GM21717 (cell line): ENCODE measurements at regions not wholly inside any gene's neighbourhood (a gene's known extent, or its start where the extent isn't known, plus 50 kb on each side); places are given as distances from the start of the nearest gene placed in this dataset.
A peak's percentile ranks its signal among the peaks of the same experiment; 100 is the strongest.

Experiments
- ATAC-seq: cut with Tn5 transposase; IDR thresholded peaks from one replicate; pipeline ENCODE4 v1.9.1; 2021; ENCODE audit warnings: mild to moderate bottlenecking, moderate library complexity; ENCODE audit not compliant: unreplicated experiment

DNA sequence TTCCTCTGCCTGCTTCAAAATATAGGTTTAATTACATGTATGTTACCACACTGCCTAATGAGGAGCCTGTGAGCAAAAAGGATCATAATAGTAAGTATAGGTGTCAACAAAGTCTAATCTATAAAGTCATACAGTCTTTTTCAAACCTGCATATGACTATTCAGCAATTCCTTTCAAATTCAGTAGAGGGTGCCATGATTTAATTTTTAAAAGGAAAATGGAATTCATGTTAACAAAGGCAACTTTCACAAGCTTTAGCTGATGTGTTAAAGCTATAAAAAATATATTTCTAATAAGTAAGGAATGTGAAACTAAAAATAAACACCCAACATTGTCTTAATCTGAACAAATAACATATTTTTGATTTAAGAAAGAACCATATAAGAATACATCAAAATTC, 52.1 kb downstream of the MPP7 start:
- no peak for ATAC-seq

DNA sequence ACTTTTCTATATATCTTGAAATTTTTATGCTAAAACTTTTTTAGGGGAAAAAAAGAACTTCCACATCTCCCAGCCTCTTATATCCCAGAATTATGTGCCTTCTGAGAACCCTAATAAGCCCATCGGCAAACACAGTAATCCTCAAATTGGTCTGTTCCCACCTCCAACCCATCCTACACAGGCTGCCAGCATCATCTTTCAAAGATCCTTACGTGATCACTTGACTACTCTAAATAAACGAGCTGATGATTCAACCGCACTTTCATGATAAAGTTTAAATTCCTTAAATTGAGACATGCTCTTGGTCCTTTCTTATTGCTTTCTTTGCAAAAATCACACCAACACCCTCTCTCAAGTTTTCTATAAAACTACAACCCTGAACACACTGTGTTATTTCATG, 52.5 kb downstream of the MPP7 start:
- no peak for ATAC-seq

DNA sequence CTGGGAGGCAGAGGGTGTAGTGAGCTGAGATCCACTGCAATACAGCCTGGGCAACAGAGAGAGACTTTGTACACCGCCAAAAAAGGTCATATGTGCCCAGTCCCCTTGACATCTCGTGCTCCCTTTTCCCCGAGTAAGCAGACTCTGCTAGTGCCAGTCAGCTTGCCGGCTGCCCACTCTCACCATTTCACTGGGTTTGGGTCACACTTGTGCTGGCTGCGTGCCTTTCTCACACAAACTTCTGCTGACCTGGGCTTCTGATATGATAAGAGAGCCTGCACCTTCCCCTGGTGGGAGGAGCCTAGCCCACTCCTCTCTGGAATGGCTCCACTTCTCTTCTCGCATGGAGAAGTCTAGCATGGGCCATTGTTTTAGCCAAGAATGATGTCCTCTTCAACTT, 53.4 kb downstream of the MPP7 start:
- ATAC-seq: no peak

DNA sequence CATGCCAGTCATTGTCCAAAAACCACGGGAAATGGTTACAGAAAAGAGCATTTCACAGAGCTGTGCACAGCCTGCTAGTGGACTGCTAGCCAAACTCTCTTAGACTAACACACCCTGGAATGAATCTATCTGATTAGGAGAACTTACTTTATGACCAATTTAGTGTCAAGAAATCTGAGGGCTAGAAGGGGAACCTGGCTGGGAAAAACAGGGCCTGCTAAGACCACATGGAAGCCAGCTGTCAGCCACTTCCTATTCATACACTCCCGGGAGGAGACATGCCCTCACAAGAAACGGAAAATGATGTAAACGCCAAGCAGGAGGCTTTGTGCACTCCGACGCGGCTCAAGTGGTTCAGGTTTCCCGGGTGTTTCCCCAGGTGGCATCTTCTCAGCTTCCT, 54.8 kb downstream of the MPP7 start:
- no peak for ATAC-seq

DNA sequence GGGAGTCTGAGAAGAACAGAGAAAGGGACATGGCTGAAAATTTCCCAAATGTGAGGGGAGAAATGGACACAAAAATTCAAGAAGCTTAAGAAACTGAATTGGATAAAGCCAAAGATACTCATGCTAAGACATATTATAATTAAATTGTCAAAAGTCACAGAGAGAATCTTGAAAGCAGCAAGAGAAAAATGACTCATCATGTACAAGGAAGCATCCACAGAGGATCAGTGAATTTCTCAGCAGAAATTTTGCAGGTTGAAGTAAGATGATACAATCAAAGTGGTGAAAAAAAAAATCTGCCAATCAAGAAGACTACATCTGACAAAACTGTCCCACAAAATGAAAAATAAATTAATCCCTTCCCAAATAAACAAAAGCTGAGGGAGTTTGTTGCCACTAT, 56.8 kb downstream of the MPP7 start:
- ATAC-seq: no peak

DNA sequence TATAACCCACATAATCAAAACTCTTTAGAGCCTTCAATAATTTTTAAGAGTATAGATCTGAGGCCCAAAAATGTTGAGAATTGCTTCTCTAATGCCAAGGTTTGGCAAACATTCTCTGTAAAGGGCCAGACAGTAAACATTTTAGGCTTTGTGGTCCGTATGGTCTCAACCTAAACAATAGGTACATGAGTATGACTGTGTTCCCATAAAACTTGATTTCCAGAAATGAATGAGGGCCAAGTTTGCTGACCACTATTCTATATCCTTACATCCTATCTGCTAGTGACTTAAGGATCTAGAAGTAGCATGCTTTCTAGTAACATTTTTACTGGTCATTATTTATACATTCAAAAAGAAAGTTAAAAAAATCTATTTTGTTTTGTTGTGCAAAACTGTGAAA, 58.9 kb downstream of the MPP7 start:
- no peak for ATAC-seq

DNA sequence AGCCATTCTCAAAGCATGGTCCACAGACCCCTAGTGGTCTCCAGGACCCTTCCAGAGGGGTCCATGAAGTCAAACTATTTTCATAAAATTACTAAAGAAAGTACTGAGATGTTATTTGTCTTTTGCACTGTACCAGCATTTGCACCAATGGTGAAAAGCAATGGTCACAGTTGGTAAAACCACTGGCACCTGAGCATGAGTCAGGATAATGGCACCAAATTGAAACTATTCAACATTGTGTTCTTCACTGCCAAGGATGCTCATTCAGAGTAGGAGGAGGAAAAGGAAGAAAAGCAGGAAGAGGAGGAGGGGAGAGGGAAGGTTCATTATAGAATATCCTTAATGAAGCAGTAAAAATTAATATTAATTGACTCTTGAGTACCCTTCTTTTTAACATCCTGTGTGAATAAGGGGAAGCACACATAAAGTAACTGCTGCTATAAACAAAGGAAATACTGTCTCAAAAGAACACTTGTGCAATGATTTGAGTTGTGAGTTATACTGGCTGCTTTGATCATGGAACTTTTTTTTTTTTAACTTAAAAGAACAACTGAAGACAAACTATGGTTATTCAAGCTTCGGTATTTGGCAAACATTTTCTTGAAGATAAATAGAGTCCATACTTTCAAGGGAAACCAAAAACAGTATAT, 60.2 kb downstream of the MPP7 start:
- ATAC-seq: no peak

DNA sequence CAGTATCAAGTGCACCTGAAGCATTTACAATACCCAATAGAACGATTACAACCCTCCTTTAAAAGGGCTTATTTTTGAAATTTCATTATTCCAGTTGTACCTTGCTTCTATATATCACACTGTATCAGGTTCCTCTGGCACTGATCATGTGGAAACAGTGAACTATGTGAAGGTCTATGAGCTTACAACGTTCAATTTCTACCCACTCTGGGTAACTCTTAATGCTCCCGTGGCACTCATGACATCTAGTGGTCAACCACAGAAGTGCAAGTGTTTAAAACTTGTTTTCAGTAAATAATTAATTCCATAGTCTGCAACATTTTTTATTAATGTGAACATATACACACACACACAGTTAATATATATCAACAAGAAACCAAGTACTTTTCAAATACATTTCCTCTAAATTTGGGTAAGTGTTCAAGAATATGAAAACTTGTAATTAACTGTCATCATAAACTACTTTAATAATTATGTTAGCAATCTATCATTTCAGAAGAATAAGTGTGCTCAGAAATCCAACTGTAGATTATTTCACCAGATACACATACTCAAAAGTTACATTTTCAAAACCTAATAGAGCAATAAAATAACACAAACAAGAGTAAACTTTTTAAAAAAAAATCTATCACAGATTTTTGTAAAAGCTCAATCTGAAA, 61.0 kb downstream of the MPP7 start:
- peak; percentile 59 for ATAC-seq

DNA sequence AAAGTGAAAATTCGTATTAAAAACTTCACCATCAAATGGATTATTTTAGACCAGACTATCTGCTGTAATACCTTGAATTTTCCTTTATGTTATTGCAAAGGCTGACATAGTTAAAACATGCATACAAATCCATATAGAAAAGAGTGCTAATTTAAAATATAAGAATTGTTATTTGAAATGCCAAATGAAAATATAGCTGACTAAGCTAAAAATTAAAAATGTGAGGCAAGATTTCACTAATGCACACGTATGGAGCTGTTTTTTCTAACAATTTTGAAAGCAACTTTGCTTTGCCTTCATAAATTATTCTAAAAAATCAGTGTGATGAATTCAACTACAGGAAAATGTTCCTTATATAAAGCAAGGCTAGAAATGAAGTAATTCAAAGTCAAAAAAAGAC, 62.5 kb downstream of the MPP7 start:
- ATAC-seq: no peak

DNA sequence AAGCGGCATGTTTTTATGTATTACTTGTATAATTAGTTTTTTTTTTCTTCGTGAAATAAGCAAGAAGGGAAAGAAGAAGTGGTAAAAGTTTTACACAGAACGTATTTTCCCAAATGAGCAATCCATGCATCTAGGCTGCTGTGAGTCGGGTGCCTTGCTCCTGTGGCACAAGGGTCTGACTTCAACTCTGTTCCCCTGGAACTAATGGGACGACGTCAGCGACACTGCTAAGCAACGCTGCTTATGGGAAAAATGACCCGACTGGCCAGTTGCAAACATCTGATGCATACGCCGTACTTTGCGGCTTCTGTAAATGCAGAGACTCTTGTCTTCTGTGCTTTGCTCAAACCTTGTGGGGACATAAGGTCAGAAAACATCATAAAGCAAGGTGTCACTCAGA, 66.3 kb downstream of the MPP7 start:
- ATAC-seq: no peak

DNA sequence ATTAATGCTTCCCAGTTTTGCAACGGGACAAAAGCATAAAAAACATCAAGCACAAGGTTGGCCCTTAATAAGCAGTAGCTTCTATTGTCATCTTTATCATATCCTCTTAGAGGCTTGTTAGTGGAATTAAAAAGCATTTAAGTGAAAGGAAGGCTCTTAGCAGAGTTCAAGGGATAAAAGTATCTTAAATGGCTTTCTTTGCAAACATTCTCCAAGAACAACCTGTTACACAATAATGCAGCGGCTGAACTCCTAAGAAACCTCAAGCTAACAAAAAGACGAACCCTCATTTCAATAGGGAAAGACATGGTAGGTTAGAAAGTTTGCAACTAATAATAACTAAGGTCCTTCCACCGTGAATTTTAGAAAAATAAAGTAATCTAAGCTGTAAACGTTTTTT, 82.1 kb downstream of the MPP7 start:
- no peak for ATAC-seq

DNA sequence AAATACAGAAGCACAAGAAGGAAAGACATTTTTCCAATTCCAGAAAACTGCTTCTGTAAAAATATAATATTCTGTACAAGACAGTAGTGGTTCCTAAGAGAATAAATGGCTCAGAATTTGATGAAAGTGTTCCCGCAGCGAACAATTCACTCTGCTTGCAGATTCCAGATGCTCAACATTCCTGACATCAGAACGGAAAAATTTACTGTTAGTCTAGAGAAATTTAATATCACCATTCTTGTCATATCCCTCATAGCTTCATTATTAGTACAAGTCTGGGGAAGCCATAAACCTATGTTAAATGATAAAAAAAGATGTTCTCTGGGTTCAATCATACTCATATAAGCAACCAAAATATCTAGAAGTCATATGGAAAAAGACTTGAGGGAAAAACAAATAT, 83.6 kb downstream of the MPP7 start:
- no peak for ATAC-seq

DNA sequence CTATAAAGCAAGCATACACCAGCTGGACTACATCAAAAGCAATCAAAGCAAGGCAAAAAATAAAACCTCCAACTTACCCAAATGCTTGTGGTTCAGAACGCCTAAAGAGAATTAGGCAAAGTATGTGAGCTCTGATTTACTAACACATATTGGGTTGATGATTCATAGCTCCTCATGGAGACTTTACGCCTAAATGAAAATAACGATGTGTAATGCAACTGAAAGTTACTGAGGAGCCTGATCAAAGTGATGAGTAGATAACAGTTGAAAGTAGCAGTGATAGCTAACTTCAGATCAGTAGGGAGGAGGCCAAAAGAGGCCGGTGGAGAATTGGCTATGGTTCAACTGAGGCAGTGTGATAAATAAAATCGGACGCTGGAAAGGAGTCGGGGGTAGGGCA, 85.0 kb downstream of the MPP7 start:
- no peak for ATAC-seq

DNA sequence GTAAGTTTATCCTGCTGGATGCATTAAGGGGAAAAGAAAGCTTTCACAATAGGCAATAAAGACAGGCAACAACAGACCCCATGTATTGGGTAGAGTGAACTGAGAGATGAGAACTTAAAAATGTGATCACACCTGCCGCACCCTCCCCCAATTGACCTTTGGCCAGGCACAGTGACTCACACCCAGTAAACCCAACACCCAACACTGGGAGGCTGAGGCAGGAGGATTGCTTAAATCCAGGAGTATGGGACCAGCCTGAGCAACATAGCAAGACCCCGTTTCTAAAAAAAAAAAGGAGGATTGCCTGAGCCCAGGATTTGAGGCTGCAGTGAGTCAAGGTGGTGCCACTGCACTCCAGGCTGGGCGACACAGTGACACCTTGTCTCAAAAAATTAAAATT, 86.9 kb downstream of the MPP7 start:
- no peak for ATAC-seq

DNA sequence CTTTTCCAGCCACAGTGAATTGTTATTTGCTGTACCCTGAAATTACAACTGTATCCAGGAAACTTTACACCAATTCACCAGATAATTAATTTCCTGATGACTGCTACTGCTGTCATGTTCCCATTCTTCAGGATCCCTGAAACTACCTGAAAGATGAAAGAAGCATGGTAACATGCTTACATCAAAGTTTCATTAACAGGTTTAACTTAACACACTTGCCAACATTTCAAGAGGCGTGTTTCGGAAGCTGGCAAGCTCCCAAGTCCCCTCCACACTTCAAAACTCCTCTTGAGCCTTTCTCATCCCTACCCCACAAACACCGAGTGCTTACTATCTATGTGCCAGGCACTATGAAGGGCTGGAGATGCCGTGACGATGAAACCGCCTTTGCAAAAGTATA, 88.6 kb downstream of the MPP7 start:
- no peak for ATAC-seq

DNA sequence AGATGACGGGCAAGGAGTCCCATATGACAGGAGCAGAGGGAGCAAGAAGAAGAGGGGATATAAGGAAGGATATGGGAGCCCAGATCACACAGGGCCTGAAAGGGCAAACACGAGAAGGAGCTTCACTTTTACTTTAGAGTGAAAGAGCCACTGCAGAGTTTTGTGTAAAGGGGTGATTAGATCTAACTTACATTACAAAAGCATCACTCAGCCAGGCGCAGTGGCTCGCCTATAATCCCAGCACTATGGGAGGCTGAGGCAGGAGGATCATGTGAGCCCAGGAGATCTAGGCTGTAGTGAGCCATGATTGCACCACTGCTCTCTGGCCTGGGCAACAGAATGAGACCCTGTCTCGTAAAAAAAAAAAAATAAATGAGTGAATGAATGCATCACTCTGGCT, 91.1 kb downstream of the MPP7 start:
- no peak for ATAC-seq

DNA sequence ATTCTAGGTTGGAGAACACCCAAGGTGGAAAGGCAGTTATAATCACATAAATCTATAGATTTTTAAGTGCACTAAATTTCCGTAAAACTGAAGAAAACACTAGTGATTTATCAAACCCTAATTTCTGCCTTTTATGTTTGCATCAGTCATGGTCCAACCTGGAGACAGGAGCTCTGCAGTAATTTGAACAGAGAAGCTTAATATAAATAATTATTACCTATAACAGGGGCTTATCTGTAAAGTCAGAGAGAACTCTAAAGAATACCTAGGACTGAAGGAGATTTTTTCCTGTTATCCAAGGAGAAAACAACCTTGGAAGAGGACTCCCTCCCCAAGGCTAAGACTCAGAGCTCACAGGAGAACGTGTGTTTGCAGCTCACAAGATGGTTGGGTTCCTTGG, 95.1 kb downstream of the MPP7 start:
- no peak for ATAC-seq

DNA sequence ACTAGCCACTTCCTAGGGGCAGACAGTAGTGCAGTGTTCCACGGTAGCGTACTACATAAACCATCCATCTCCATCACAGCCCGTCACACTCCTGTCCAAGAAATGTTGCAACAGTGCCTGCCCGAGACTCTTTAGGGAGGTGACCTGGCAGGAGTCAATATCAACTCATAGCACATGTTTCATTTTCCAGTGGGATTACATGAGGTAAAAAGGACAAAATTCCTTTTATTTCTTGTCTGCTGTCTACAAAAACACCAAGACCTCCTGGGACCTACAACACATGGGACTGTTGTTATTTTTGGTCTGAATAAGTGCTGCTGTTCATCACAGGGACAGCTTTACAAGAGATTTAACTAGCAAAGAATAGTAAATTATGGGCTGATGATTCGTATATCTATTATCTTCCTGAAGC, 99.9 kb downstream of the MPP7 start:
- no peak for ATAC-seq

DNA sequence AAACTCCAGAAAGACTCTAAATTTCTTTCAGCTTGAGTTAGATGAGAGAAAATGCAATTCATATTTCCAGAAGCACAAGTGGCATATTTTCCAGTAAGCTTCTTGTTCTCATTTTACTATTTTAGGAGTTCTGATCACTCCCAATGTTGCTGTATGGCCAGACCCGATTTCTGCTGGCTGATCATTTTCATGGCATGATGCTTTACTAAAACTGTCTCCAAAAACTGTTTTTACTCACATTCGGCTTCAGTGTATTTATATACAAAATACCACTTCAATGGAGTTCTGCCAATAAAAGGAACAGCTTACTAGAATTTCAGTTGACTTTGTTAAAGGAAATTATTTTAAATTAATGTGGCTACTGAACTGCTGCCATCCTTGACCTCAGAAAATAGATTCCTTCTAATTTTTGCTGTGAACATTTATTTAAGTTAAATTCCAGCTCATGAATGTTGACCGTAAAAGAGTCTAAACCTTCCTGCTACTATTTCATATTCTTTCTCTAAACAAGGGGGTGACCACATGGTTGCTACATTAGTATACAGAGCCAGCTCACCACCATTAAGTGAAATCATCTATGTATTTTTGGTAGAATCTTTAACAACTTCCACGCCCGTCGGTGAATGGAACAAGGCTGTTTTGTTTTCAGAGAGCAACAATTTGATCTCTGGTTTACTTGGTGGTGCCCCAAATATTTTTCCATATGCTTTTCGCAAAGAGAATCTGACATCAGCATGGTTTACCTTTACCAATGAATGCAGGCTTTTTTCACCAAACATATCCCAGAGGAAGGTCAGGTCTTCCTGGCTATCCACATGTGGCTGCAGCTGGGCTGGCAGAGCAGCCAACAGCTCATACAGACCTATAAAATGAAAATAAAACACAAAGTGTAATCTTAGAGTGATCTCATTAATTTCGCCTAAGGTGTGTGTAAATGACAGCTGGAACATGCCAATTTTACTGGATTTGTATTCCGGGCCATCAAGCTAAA, 101.2 kb downstream of the MPP7 start:
- ATAC-seq: no peak

DNA sequence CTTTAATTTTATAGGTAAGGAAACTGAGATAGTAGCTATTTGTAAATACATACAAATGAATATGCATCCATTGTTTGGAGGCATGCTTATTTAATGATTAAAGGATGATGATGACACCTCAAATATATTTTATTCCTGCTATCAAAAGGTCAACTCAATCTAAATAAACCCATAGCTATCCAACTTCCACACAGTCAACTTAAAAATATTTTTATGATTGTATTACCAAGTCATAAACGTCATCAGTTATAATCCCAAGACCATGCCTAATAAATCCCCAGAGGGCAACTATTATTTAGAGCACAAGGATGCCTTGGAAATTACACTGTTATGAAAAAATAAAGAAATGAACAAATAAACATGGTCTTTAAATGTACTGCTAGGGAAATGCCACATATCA, 102.1 kb downstream of the MPP7 start:
- ATAC-seq: no peak

DNA sequence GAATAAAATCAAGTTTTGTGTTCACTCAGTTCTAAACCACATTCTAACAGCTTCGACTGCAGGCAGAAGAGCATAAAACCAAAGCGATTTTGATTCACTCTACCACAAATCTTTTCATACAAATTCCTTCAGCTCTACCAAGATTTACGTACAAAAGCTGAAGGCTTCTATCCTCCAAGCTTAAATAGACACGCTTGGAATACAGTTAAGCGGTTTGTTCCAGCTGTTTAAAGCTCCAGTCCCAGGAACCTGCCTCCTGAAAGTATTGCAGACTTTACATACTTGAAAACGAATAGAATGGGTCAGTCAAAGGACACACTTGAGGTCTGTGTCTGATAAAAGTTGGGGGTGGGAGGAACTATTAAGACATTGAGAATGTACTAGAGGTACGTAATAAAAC, 102.9 kb downstream of the MPP7 start:
- no peak for ATAC-seq

DNA sequence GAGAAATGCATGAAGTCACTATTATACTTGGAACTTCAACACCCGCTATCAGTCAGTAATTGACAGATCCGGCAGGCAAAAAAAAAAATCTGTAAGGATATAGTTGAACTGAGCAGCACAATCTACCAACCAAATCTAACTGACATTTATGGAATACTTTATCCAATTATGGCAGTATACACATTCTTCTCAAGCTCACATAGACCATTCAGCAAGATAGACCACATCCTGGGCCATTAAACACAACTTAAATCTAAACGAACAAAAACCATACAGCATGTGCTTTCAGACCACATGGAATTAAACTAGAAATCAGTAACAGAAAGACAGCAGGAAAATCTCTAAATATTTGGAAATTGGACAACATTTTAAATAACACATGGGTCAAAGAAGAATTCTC, 112.7 kb downstream of the MPP7 start:
- no peak for ATAC-seq
